ENCODE measurements at regions not wholly inside any gene's neighbourhood (a gene's known extent, or its start where the extent isn't known, plus 50 kb on each side); places are given as distances from the start of the nearest gene placed in this dataset.
A peak's percentile ranks its signal among the peaks of the same experiment; 100 is the strongest.

- no peak for DNase-seq
Measured at GRCh38 chr4:155512046-155512445, 135.3 kb upstream of the MAP9 start.

GRCh38 chr4:155510771-155511170 is 134.0 kb upstream of the MAP9 start:
- no peak for DNase-seq

- DNase-seq: no peak
Measured at GRCh38 chr4:155509555-155509954, 132.8 kb upstream of the MAP9 start.

DNA sequence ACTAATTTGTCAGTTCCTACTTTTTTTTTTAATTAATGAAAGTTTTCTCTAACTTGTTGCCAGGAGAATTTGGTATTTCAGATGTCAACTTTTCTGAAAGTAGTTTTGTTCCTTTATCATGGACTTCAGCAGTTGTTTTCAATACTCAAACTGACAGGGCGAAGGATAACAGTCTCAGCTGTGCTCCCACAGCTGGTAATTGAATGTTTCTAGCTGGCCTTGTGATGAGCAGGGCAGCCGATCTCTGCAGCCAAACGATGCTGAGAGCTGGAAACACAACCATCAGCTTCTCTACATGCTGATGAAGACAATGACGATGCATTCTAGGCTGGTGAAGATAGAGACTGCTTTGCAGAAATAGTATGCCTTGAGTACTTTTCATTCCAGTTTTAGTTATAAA is 130.0 kb upstream of the MAP9 start:
- peak; percentile 20 for DNase-seq

DNA sequence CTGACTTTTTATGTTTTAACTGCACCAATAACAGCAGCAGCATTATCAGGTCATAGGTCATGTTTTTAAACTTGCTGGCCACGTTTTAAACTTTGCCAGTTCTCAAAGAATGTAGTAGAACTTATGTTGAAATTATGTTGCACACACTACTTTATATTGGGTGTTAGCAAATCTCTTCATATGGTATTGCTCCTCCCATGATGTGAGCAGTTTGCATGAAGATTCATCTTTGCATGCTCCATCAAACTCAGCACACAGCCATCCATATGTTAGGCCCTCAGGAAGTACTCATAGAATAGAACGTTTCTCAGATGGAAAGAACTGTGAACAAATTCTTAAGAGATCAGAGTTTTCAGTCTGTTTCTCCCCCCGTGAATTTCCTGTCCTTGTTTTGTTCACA is 128.6 kb upstream of the MAP9 start:
- DNase-seq: no peak

DNA sequence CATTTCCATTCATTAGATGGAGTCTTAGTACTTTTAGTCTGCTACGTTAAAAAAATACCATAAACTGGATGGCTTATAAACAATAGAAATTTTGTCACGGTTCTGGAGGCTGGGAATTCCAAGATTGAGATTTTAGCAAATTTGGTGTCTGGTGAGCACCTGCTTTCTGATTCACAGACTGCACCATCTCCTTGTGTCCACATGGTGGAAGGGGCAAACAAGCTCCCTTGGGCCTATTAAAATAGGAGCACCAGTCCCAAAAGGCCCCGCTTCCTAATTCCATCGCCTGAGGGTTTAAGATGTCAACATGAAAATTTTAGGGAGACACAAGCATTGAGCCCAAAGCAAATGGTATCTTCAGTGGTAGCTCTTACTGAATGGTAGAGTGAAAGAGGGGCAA is 120.5 kb upstream of the MAP9 start:
- DNase-seq: no peak

DNA sequence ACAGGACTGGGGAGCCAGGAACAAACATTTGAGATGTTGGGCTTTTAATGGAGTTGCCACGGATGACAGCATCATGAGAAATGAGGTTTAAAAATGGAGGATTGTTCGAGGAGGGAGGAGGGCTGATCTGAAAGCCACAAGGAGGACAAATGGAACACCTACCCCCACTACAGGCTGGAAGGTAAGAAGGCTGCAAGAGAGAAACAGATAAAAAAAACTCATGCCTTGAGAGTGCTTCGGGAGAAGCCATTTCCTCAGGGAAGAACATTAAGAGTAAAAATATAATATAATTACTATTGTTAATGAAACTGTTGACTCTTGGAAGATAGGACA is 119.5 kb upstream of the MAP9 start:
- DNase-seq: no peak

- DNase-seq: no peak
Measured at GRCh38 chr4:155495572-155496293, 119.0 kb upstream of the MAP9 start.

DNA sequence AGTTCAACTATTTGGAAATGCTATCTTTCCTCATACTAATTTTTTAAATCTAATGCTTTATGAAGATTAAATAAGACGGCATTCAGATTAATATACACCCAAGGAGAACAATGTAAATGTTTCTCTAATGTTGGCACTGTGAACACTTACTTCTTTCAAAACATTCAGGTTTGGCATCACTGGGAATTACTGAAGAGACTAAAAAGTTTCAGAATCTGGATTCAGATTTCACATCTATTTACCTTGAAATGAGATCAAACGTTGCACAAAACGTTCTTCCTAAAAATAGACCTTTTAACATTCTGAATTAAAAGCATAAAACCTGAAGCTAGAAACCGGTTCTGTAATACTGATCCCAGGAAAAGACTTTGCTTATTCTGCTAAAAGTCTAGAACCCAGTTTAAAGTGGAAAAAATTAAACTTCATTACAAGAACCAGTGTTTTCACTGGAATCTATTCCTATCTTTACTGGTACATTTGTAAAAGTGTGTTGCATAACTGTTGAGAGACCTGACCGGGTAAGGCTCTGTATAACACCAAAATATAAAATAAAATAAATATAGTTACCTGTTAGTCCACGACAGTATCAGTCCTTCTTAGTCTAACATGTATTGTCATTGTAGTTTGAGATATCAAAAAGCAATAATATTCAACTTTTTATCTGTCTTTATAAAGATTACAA is 117.4 kb upstream of the MAP9 start:
- no peak for DNase-seq

DNA sequence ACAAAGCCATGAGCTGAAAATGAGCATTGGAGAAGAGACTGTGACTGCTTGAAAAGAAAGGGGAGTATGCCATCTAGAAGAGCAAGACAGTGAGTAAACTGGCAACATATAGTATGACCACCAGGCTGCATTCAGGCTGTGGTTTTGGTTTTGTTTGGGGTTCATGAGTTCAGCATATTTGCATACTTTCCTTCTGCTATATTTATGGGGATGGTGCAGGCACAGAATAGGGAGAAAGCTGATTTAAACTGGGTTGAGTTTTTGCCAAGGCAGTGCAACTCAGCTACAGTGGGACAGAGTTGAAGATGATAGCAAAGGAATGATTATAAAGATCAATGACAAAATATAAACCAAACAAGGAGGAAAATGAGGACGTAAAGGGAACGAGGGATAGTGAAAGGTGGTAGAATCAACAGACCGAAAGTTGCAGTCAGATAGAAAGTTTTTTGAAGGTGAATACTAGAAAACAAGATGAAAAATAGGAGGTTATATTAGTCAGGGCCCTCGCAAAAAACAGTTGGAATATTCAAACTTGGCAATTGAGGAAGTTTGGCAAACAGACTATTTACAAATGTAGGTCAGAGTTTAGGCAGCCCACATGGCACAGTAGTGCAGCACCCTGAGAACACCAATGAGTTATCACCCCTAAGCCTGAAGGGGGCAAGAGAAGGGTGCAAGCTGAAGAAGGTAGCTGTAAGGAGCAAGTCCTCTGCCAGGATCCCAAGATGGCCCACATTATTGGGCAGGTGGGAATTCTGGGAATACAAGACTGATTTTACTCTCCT is 114.8 kb upstream of the MAP9 start:
- DNase-seq: no peak

DNA sequence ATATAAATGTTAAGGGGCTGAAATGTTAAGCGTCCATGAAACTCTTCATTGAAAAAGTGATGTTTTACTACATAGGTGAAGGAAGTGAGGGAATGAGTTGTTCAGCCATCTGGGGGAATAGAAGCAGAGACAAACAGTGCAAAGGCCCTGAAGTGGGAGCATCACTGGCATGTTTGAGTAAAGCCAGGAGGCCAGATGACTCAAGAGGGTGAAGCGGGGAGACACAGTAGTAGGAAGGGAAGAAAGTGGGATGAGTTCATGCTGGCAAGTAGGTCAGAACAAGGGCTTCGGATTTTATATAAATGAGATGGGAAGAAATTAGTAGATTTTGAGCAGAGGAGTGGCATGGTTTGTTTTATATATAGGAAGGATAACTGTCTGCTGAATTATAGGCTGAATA is 112.5 kb upstream of the MAP9 start:
- no peak for DNase-seq

- DNase-seq: no peak
Measured at GRCh38 chr4:155488691-155489090, 111.9 kb upstream of the MAP9 start.

GRCh38 chr4:155487210-155487609 is 110.4 kb upstream of the MAP9 start:
- no peak for DNase-seq

GRCh38 chr4:155481150-155481549 is 104.4 kb upstream of the MAP9 start:
- no peak for DNase-seq

GRCh38 chr4:155479835-155480234 is 103.1 kb upstream of the MAP9 start:
- DNase-seq: peak; percentile 36

DNA sequence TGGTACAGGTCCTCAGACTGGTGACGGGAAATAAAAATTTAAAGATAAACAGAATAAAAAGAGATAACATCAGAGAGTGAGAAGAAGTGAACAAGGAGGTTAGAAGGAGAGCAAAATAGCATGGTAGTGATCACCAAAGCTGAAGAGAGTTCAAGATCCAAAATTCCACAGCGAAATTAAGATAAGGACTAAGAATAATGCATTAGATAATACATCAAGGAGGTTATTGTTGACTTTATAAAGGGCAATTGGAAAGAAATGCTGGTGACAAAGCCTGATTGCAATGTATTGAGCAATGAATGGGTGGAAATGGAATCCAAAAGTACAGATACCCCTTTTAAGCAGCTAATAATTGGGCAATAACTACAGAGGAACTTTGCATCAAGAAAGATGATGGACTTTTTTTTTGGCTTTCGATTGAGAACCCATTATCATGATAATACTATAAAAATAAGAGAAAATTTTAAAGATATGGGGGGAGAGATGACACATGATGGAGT is 101.6 kb upstream of the MAP9 start:
- DNase-seq: no peak

- DNase-seq: no peak
Measured at GRCh38 chr4:155474758-155475157, 98.0 kb upstream of the MAP9 start.

DNA sequence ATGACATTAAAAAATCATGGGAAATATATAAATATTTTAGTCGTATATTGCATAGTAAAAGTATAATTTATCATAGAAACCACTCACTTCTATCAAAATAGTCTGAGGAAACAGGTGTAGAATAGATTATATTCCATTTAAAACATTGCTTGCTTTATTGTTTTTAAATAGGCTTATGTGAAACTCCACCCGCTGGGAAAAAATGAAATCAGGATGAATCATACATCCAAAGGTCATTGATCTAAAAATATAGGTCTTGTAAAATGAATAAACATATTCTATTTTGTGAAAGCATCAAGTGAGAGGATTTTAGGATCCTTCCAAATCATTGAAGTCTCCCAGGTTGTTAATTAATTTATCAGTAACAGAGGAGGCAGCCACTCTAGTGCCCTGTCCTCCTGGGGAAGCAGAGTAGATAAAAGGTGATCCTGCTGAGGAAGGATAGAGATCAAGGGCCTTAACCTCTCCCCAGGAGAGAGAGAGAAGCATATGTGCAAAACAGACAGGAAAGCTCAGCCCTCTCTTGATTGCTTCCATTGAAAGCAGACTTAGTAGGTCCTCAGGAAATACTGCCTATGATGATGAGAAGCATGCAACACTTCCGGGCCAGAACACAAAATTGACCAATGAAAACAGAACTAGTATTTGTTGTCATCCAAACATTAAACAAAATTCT is 96.8 kb upstream of the MAP9 start:
- DNase-seq: no peak

DNA sequence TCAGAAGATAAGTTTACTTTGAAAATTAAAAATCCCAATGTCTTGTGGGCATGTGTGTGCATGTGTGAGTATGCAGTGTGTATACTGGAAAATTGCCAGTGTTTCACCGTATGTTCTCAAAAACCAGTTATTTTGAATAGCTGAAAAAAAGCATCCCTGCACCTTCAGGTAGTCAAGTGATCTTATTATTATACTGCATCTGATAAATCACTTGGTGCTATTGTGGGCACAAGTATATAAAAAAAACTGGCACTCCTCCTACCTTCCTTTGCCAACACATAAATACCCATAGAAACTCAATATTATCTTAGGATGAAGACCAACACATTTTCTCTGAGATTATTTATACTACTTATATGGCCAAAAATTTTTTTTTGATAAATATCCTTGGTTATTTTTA is 91.5 kb upstream of the MAP9 start:
- DNase-seq: no peak

DNA sequence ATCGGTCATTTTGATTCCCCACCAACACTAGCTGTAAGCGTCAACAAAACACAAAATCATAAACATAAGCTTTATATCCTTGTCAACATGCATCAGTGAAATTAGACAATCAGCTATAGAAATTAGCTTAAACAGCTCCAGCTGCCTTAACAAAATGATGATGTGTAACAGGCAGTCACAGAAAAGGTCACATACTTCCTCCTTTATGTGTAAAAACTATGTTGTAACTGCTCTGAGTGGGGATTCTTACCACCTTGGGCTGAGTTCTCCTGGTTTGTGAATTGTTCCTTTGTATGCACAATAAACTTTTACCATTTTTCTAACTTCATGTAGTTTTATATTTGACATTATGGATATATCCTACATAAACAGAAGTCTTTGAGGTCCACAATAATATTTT is 73.9 kb upstream of the MAP9 start:
- DNase-seq: no peak

DNA sequence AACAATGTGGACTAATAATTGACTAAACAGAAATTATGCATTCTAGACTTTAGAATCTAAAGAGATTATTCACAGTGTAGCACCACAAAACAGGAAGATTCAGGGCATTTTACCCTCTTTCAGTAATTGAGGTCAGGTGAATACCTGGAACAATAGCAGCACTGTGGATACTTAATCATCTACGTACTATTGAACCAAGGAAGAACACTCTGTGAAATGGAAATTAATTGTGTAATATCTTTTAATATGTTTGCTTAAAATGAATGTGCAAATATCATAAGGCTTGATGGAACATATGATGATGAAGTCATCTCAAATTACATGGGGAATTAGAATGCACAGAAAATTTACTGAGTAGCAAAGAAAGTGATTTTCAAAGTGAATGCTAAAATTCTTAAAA is 68.5 kb upstream of the MAP9 start:
- no peak for DNase-seq

GRCh38 chr4:155444721-155445120 is 68.0 kb upstream of the MAP9 start:
- no peak for DNase-seq

Measured in retina (tissue), 1 donor.